Cardiac fibroblast (primary cell): ENCODE measurements at regions not wholly inside any gene's neighbourhood (a gene's known extent, or its start where the extent isn't known, plus 50 kb on each side); places are given as distances from the start of the nearest gene placed in this dataset.
"Not testable (repeated sequence)": the region's sequence is repeated elsewhere in the genome, so short reads cannot be mapped to it uniquely, and the experiment has no call there.

Experiments used
- DNase-seq, 2 donors: peaks; one replicate each; pipeline versions ENCODE4 v3.0.0 to v3.0.0-alpha.2; 2010; ENCODE audit warnings: low read depth in 2 of 2
- H3K4me3 ChIP-seq, 2 donors: replicated peaks in 1 of 2; 1 replicate in 1 of 2; 2 replicates in 1 of 2; pipeline ENCODE4 v1.5.1; 2011; ENCODE audit warnings: low read depth in 2 of 2, low read length in 2 of 2, mild to moderate bottlenecking in 2 of 2, moderate library complexity in 1 of 2
- CTCF ChIP-seq: IDR thresholded peaks from one replicate; pipeline ENCODE4 v1.5.1; 2011; ENCODE audit warnings: low read depth, mild to moderate bottlenecking, low read length, inconsistent platforms

GRCh38 chr9:1550636-1551035, 464.5 kb upstream of the SMARCA2 start:
- H3K4me3 ChIP-seq, result no peak overlapping the region
- no peak for TF ChIP-seq CTCF
- DNase-seq, result no peak

GRCh38 chr9:1554081-1555035, 460.8 kb upstream of the SMARCA2 start:
- no peak for TF ChIP-seq CTCF
- no peak for DNase-seq
- H3K4me3 ChIP-seq, result no peak overlapping the region

- not testable (repeated sequence) for DNase-seq, H3K4me3 ChIP-seq
These were observed 456.5 kb upstream of the SMARCA2 start for GRCh38 chr9:1558666-1559065.

GRCh38 chr9:1575939-1576338, 439.2 kb upstream of the SMARCA2 start:
- TF ChIP-seq CTCF, result no peak
- H3K4me3 ChIP-seq, result no peak overlapping the region
- DNase-seq, result no peak

GRCh38 chr9:1580215-1580614, 434.9 kb upstream of the SMARCA2 start:
- no peak for DNase-seq
- no peak for TF ChIP-seq CTCF
- H3K4me3 ChIP-seq, result no peak overlapping the region

- TF ChIP-seq CTCF, result no peak
- no peak for DNase-seq
These were observed 433.2 kb upstream of the SMARCA2 start for GRCh38 chr9:1581926-1582325.

GRCh38 chr9:1591310-1591709, 423.8 kb upstream of the SMARCA2 start:
- DNase-seq, result no peak
- TF ChIP-seq CTCF, result no peak
- H3K4me3 ChIP-seq, result no peak overlapping the region

More at GRCh38 chr9:1581926-1582325, 433.2 kb upstream of the SMARCA2 start:
- H3K4me3 ChIP-seq, result no peak overlapping the region
